ENCODE measurements at regions not wholly inside any gene's neighbourhood (a gene's known extent, or its start where the extent isn't known, plus 50 kb on each side); places are given as distances from the start of the nearest gene placed in this dataset.

- TF ChIP-seq CTCF (conservative IDR thresholded peaks at IDR 0.05; ENCODE audit: low read depth, low read length) (no peak), EZH2 (IDR thresholded peaks at IDR 0.05; ENCODE audit: borderline replicate concordance, low read depth, low read length, poor library complexity, severe bottlenecking) (no peak)
These were observed 133.7 kb upstream of the HS3ST3A1 start for GRCh38 chr17:13735444-13735843.

Data from A673 (cell line).